HG02840 (cell line): ENCODE measurements at regions not wholly inside any gene's neighbourhood (a gene's known extent, or its start where the extent isn't known, plus 50 kb on each side); places are given as distances from the start of the nearest gene placed in this dataset.

ENCODE experiments used
- ATAC-seq: cut with Tn5 transposase; IDR thresholded peaks from one replicate; pipeline ENCODE4 v1.9.1; 2021; ENCODE audit warnings: mild to moderate bottlenecking, moderate library complexity, moderate number of reproducible peaks; ENCODE audit not compliant: unreplicated experiment, low FRiP score

- no peak for ATAC-seq
Measured at GRCh38 chr14:106872611-106873446, 1346.4 kb downstream of the TMEM121 start.

- no peak for ATAC-seq
Measured at GRCh38 chr14:106874350-106874749, 1348.0 kb downstream of the TMEM121 start.

- no peak for ATAC-seq
Measured at GRCh38 chr14:106875503-106875902, 1349.1 kb downstream of the TMEM121 start.

- ATAC-seq = no peak
Measured at GRCh38 chr14:106876711-106877110, 1350.3 kb downstream of the TMEM121 start.

GRCh38 chr14:106877517-106877916, 1351.1 kb downstream of the TMEM121 start:
- ATAC-seq = no peak

GRCh38 chr14:106879241-106879640, 1352.9 kb downstream of the TMEM121 start:
- ATAC-seq = no peak

GRCh38 chr14:106883218-106883692, 1356.9 kb downstream of the TMEM121 start:
- no peak for ATAC-seq
